H1 (cell line): ENCODE measurements at regions not wholly inside any gene's neighbourhood (a gene's known extent, or its start where the extent isn't known, plus 50 kb on each side); places are given as distances from the start of the nearest gene placed in this dataset.

ENCODE experiments used
- CTCF ChIA-PET: fragments of 300-600 bp; sonication (Branson Sonifier 250); formaldehyde crosslinking; loops from one replicate; lab custom pipeline; 2021; ENCODE audit not compliant: partially characterized antibody; lab: Charles Lee
- POLR2A ChIA-PET: fragments of 300-600 bp; sonication (Branson Sonifier 250); formaldehyde crosslinking; loops from one replicate; lab custom pipeline; 2021; ENCODE audit warnings: inconsistent platforms; ENCODE audit not compliant: partially characterized antibody; lab: Charles Lee
- DNase-seq, 2 experiments: peaks; one replicate each; pipeline versions ENCODE4 v3.0.0 to v3.0.0-alpha.2; 2010 to 2022; ENCODE audit warnings: low spot score in 2 of 2, low read depth in 1 of 2, mixed read lengths in 1 of 2
- FAIRE-seq: peaks from 2 replicates; lab custom pipeline; 2011; peaks lifted over from hg19 to GRCh38; lab: Jason Lieb, UNC
- H2AFZ ChIP-seq: 2 replicates; pipeline ENCODE4 v1.8.1; 2012; ENCODE audit warnings: low read length, inconsistent platforms
- H2AK5ac ChIP-seq: 2 replicates; pipeline ENCODE4 v1.6.1; 2013; ENCODE audit warnings: low read depth, low read length
- H2BK120ac ChIP-seq: replicated peaks from 2 replicates; pipeline ENCODE3; 2013; ENCODE audit warnings: low read depth, low read length, inconsistent platforms
- H2BK12ac ChIP-seq: 2 replicates; pipeline ENCODE4 v1.6.1; 2013; ENCODE audit warnings: low read depth, low read length
- H2BK15ac ChIP-seq: 2 replicates; pipeline ENCODE4 v1.6.1; 2013; ENCODE audit warnings: low read length
- H2BK20ac ChIP-seq: 2 replicates; pipeline ENCODE4 v1.6.1; 2013; ENCODE audit warnings: low read length
- H2BK5ac ChIP-seq: 2 replicates; pipeline ENCODE4 v1.6.1; 2013; ENCODE audit warnings: low read depth, low read length
- H3K14ac ChIP-seq: 2 replicates; pipeline ENCODE4 v1.6.1; 2013; ENCODE audit warnings: inconsistent platforms; ENCODE audit not compliant: insufficient read length
- H3K18ac ChIP-seq: 2 replicates; pipeline ENCODE4 v1.6.1; 2013; ENCODE audit warnings: low read length; ENCODE audit errors: extremely low read depth
- H3K23ac ChIP-seq: 2 replicates; pipeline ENCODE4 v1.6.1; 2013; ENCODE audit warnings: inconsistent platforms; ENCODE audit not compliant: insufficient read length
- H3K23me2 ChIP-seq: 2 replicates; pipeline ENCODE4 v1.6.1; 2013; ENCODE audit warnings: low read depth, low read length
- H3K27ac ChIP-seq: 2 replicates; pipeline ENCODE4 v1.6.1; 2011; ENCODE audit warnings: low read depth, low read length, inconsistent platforms
- H3K27me3 ChIP-seq, 4 experiments: replicated peaks in 1 of 4; 1 replicate in 1 of 4; 2 replicates in 3 of 4; pipeline versions ENCODE4 v1.6.1 to v1.8.1; 2011 to 2013; ENCODE audit warnings: low read length in 3 of 4, mild to moderate bottlenecking in 3 of 4, inconsistent platforms in 2 of 4, mixed read lengths in 2 of 4, moderate library complexity in 1 of 4; ENCODE audit not compliant: control insufficient read depth in 3 of 4, insufficient read depth in 3 of 4; ENCODE audit errors: extremely low read depth in 1 of 4
- H3K36me3 ChIP-seq, 4 experiments: 2 replicates each; pipeline versions ENCODE4 v1.6.1 to v1.8.1; 2011 to 2013; ENCODE audit warnings: mild to moderate bottlenecking in 4 of 4, low read length in 3 of 4, moderate library complexity in 2 of 4, control low read depth in 1 of 4, inconsistent platforms in 1 of 4; ENCODE audit not compliant: insufficient read depth in 4 of 4, control insufficient read depth in 2 of 4
- H3K4ac ChIP-seq: replicated peaks from 2 replicates; pipeline ENCODE3; 2013; ENCODE audit warnings: low read length, low read depth, mixed read lengths, inconsistent platforms; ENCODE audit not compliant: insufficient read length
- H3K4me1 ChIP-seq, 4 experiments: replicated peaks in 1 of 4; 1 replicate in 1 of 4; 2 replicates in 3 of 4; pipeline versions ENCODE4 v1.6.1 to v1.8.1; 2011 to 2013; ENCODE audit warnings: low read length in 3 of 4, inconsistent platforms in 2 of 4, mixed read lengths in 1 of 4; ENCODE audit not compliant: insufficient read depth in 4 of 4, control insufficient read depth in 3 of 4
- H3K4me2 ChIP-seq, 2 experiments: 2 replicates each; pipeline versions ENCODE4 v1.6.1 to v1.8.1; 2011 to 2013; ENCODE audit warnings: low read depth in 2 of 2, low read length in 2 of 2, control low read depth in 1 of 2, inconsistent platforms in 1 of 2, mild to moderate bottlenecking in 1 of 2; ENCODE audit not compliant: insufficient read depth in 1 of 2
- H3K4me3 ChIP-seq, 4 experiments: fragments of 200-600, 300-600 bp in 1 of 4; sonication (generic), shearing (Covaris generic), sonication (Bioruptor Twin) in 1 of 4; 2 replicates each; pipeline versions ENCODE4 v1.5.1 to v1.8.1; 2011 to 2016; ENCODE audit warnings: low read length in 4 of 4, low read depth in 3 of 4, control low read depth in 2 of 4, inconsistent platforms in 2 of 4, mild to moderate bottlenecking in 2 of 4, mixed read lengths in 1 of 4, moderate library complexity in 1 of 4; ENCODE audit not compliant: insufficient read depth in 2 of 4; ENCODE audit errors: extremely low read depth in 1 of 4
- H3K56ac ChIP-seq: replicated peaks from 2 replicates; pipeline ENCODE3; 2013; ENCODE audit warnings: low read depth, mild to moderate bottlenecking, mixed read lengths, low read length, inconsistent platforms; ENCODE audit not compliant: insufficient read length
- H3K79me1 ChIP-seq: 2 replicates; pipeline ENCODE4 v1.6.1; 2013; ENCODE audit warnings: low read depth, low read length, control low read depth
- H3K79me2 ChIP-seq, 2 experiments: 2 replicates each; pipeline versions ENCODE4 v1.6.1 to v1.8.1; 2012 to 2013; ENCODE audit warnings: low read length in 2 of 2, mild to moderate bottlenecking in 2 of 2, inconsistent platforms in 1 of 2; ENCODE audit not compliant: insufficient read depth in 2 of 2, control insufficient read depth in 1 of 2
- H3K9ac ChIP-seq, 4 experiments: replicated peaks in 1 of 4; 1 replicate in 1 of 4; 2 replicates in 3 of 4; pipeline versions ENCODE4 v1.6.1 to v1.8.1; 2011 to 2013; ENCODE audit warnings: low read depth in 3 of 4, low read length in 3 of 4, control low read depth in 2 of 4, mild to moderate bottlenecking in 2 of 4, moderate library complexity in 2 of 4, inconsistent platforms in 1 of 4; ENCODE audit errors: extremely low read depth in 1 of 4
- H3K9me3 ChIP-seq, 2 experiments: 2 replicates each; pipeline versions ENCODE4 v1.6.1 to v1.8.1; 2012 to 2013; ENCODE audit warnings: mild to moderate bottlenecking in 2 of 2, moderate library complexity in 2 of 2, control low read depth in 1 of 2, inconsistent platforms in 1 of 2, low read depth in 1 of 2, low read length in 1 of 2, mixed read lengths in 1 of 2; ENCODE audit not compliant: insufficient read depth in 2 of 2
- H4K20me1 ChIP-seq, 2 experiments: replicated peaks in 1 of 2; 2 replicates each; pipeline versions ENCODE3 to v1.8.1; 2011 to 2013; ENCODE audit warnings: inconsistent platforms in 2 of 2, low read length in 2 of 2, mild to moderate bottlenecking in 1 of 2; ENCODE audit not compliant: insufficient read depth in 2 of 2, control insufficient read depth in 1 of 2
- H4K5ac ChIP-seq: 2 replicates; pipeline ENCODE4 v1.6.1; 2013; ENCODE audit warnings: low read length, low read depth, mixed read lengths, inconsistent platforms; ENCODE audit not compliant: insufficient read length
- H4K8ac ChIP-seq: 2 replicates; pipeline ENCODE4 v1.8.0; 2013; ENCODE audit warnings: mild to moderate bottlenecking, moderate library complexity, low read length, inconsistent platforms; ENCODE audit not compliant: insufficient read depth; ENCODE audit errors: extremely low read depth
- H4K91ac ChIP-seq: replicated peaks from 2 replicates; pipeline ENCODE3; 2013; ENCODE audit warnings: low read length, mixed read lengths, inconsistent platforms; ENCODE audit not compliant: insufficient read length
- ATF3 ChIP-seq: IDR thresholded peaks from 2 replicates; pipeline ENCODE4 v1.6.1; 2011; ENCODE audit warnings: low read depth, mild to moderate bottlenecking, low read length; ENCODE audit not compliant: insufficient read depth
- BRCA1 ChIP-seq: IDR thresholded peaks from 2 replicates; pipeline ENCODE4 v1.6.1; 2012; ENCODE audit warnings: low read depth, low read length, improper control_type of control experiment
- CREB1 ChIP-seq: IDR thresholded peaks from 2 replicates; pipeline ENCODE4 v1.6.1; 2012; ENCODE audit warnings: inconsistent platforms
- E2F6 ChIP-seq: IDR thresholded peaks from 2 replicates; pipeline ENCODE4 v1.6.1; 2012; ENCODE audit warnings: inconsistent platforms
- RFX5 ChIP-seq: IDR thresholded peaks from 2 replicates; pipeline ENCODE4 v1.6.1; 2011; ENCODE audit warnings: low read depth, low read length, improper control_type of control experiment, borderline replicate concordance
- RNF2 ChIP-seq: fragments of 200-900, 300-1000 bp; sonication (generic); IDR thresholded peaks from 2 replicates; pipeline ENCODE4 v1.7.1; 2016; ENCODE audit warnings: borderline replicate concordance, low read depth, mild to moderate bottlenecking, antibody characterized with exemption, low read length; ENCODE audit not compliant: poor library complexity, severe bottlenecking; ENCODE audit errors: missing control alignments
- RXRA ChIP-seq: IDR thresholded peaks from 2 replicates; pipeline ENCODE4 v1.6.1; 2011; ENCODE audit warnings: low read depth, mild to moderate bottlenecking, low read length, moderate library complexity; ENCODE audit not compliant: insufficient read depth
- SP2 ChIP-seq: IDR thresholded peaks from 2 replicates; pipeline ENCODE4 v1.6.1; 2012; ENCODE audit warnings: mild to moderate bottlenecking, low read length, inconsistent platforms
- TAF1 ChIP-seq: IDR thresholded peaks from 2 replicates; pipeline ENCODE4 v1.6.1; 2011; ENCODE audit warnings: mild to moderate bottlenecking, low read depth, low read length
- whole genome bisulfite sequencing, 2 experiments: shearing (Covaris generic) in 1 of 2; methylation state at CpG; one replicate each; pipeline versions ENCODE4 v1.1.6 to v1.1.7; 2013 to 2015; ENCODE audit warnings: low lambda C conversion rate in 2 of 2, mixed read lengths in 2 of 2, inconsistent platforms in 1 of 2, low coverage in 1 of 2, missing lambda C conversion rate in 1 of 2; ENCODE audit not compliant: insufficient replicate concordance in 2 of 2, insufficient coverage in 1 of 2, insufficient read length in 1 of 2; ENCODE audit errors: extremely low coverage in 1 of 2, missing lambda C conversion rate in 1 of 2; 5-methylcytosine and 5-hydroxymethylcytosine counted together

- 79% methylated on average over 14 of the region's 17 CpGs; no CpG with 5 or more reads in 1 of the 2 experiments for WGBS, 2 experiments
- Histone ChIP-seq H3K4me1 (peaks cover 18 to 56% (median 43%) of the 10 kb centered on the region in 4 experiments), H2BK20ac (no peak overlapping the region), H3K79me2 (no peaks in the 10 kb centered on the region), H2AK5ac (no peak overlapping the region; the same call in 1 of the 2 replicates), H3K36me3 (no peaks in the 10 kb centered on the region), H4K5ac (no peak overlapping the region), H3K23me2 (no peaks in the 10 kb centered on the region; the same call in 1 of the 2 replicates), H2BK15ac (no peak overlapping the region), H3K4ac (no peak overlapping the region), H3K4me3 (no peak overlapping the region), H3K56ac (no peak overlapping the region), H4K91ac (no peak overlapping the region), H3K23ac (no peak overlapping the region), H4K20me1 (peaks cover 0 to 3% of the 10 kb centered on the region in 2 experiments), H3K18ac (no peak overlapping the region), H2BK12ac (no peak overlapping the region), H3K9ac (no peak overlapping the region), H3K79me1 (no peaks in the 10 kb centered on the region), H3K27me3 (peaks cover 2 to 55% (median 42%) of the 10 kb centered on the region in 4 experiments), H3K27ac (no peak overlapping the region), H3K14ac (no peak overlapping the region), H4K8ac (no peak overlapping the region), H2BK5ac (no peak overlapping the region), H2BK120ac (no peak overlapping the region), H3K9me3 (no peaks in the 10 kb centered on the region), H2AFZ (no peak overlapping the region), H3K4me2 (peak overlapping the region in 1 of 2 experiments; percentile 55; a peak in 1 of 4 replicates)
- CTCF ChIA-PET: interaction anchor here (0.6 to 2.6 kb wide), 15 partner anchors 8 to 451 kb away, joined by 3 to 11 read pairs (median 3); no protein-coding TSS in a partner anchor
- DNase-seq (no peak), FAIRE-seq (no peak)
- POLR2A ChIA-PET: interaction anchor here (1.1 kb wide), 1 partner anchor 171 kb away, joined by 3 read pairs; no protein-coding TSS in a partner anchor
- TF ChIP-seq E2F6 (no peak), SP2 (no peak), RXRA (no peak), RFX5 (no peak), TAF1 (no peak), CREB1 (no peak), ATF3 (no peak), BRCA1 (no peak), RNF2 (no peak)
Measured at GRCh38 chr11:119794141-119794665, 65.2 kb upstream of the NECTIN1 start.
